ENCODE measurements at regions not wholly inside any gene's neighbourhood (a gene's known extent, or its start where the extent isn't known, plus 50 kb on each side); places are given as distances from the start of the nearest gene placed in this dataset.

GRCh38 chr13:73721571-73721970 lies 412.6 kb downstream of the KLF12 start:
- Histone ChIP-seq H3K27me3 (no peaks in the 10 kb centered on the region), H2AFZ (no peak overlapping the region), H3K9me3 (ENCODE audit: low read depth) (no peaks in the 10 kb centered on the region), H3K79me2 (no peaks in the 10 kb centered on the region), H4K20me1 (ENCODE audit: insufficient read depth, poor library complexity, severe bottlenecking) (no peaks in the 10 kb centered on the region), H3K4me1 (ENCODE audit: insufficient read depth) (peaks cover 4% of the 10 kb centered on the region), H3K27ac (no peak overlapping the region), H3K4me2 (no peak overlapping the region), H3K36me3 (replicated peaks; ENCODE audit: insufficient read depth, low read depth) (no peaks in the 10 kb centered on the region), H3K4me3 (no peak overlapping the region), H3K9me2 (replicated peaks; ENCODE audit: insufficient read depth) (no peaks in the 10 kb centered on the region)
- no peak for DNase-seq (ENCODE audit: low spot score)
- 95% methylated on average over 4 of the region's 4 CpGs for WGBS (ENCODE audit: low lambda C conversion rate, missing lambda C conversion rate)
- TF ChIP-seq EZH2 (IDR thresholded peaks at IDR 0.05; ENCODE audit: borderline replicate concordance) = no peak
- no peak for TF ChIP-seq CTCF (IDR thresholded peaks at IDR 0.05; ENCODE audit: poor library complexity)
- no peak for TF ChIP-seq EZH2phosphoT487 (IDR thresholded peaks at IDR 0.05; ENCODE audit: low read depth, severe bottlenecking, unreplicated experiment)

- no peaks in the 10 kb centered on the region for H3K27me3 ChIP-seq
- no peak overlapping the region for H2AFZ ChIP-seq
- no peak overlapping the region for H3K4me2 ChIP-seq
- H3K27ac ChIP-seq = no peak overlapping the region
- H3K4me1 ChIP-seq (ENCODE audit: insufficient read depth) = peaks cover 4% of the 10 kb centered on the region
- no peaks in the 10 kb centered on the region for H3K36me3 ChIP-seq (replicated peaks; ENCODE audit: insufficient read depth, low read depth)
- no peaks in the 10 kb centered on the region for H3K9me3 ChIP-seq (ENCODE audit: low read depth)
- no peaks in the 10 kb centered on the region for H3K79me2 ChIP-seq
- 91% methylated on average over 5 of the region's 5 CpGs for WGBS (ENCODE audit: low lambda C conversion rate, missing lambda C conversion rate)
- no peaks in the 10 kb centered on the region for H4K20me1 ChIP-seq (ENCODE audit: insufficient read depth, poor library complexity, severe bottlenecking)
- H3K9me2 ChIP-seq (replicated peaks; ENCODE audit: insufficient read depth) = no peaks in the 10 kb centered on the region
- DNase-seq (ENCODE audit: low spot score) = no peak
- no peak overlapping the region for H3K4me3 ChIP-seq
- TF ChIP-seq EZH2phosphoT487 (IDR thresholded peaks at IDR 0.05; ENCODE audit: low read depth, severe bottlenecking, unreplicated experiment) = no peak
- no peak for TF ChIP-seq CTCF (IDR thresholded peaks at IDR 0.05; ENCODE audit: poor library complexity)
- no peak for TF ChIP-seq EZH2 (IDR thresholded peaks at IDR 0.05; ENCODE audit: borderline replicate concordance)
Observed at GRCh38 chr13:73720216-73720840, 413.9 kb downstream of the KLF12 start.

GRCh38 chr13:73718246-73718645 lies 416.0 kb downstream of the KLF12 start:
- no peaks in the 10 kb centered on the region for H3K9me3 ChIP-seq (ENCODE audit: low read depth)
- H3K9me2 ChIP-seq (replicated peaks; ENCODE audit: insufficient read depth) = no peaks in the 10 kb centered on the region
- no peaks in the 10 kb centered on the region for H4K20me1 ChIP-seq (ENCODE audit: insufficient read depth, poor library complexity, severe bottlenecking)
- TF ChIP-seq CTCF (IDR thresholded peaks at IDR 0.05; ENCODE audit: poor library complexity) (no peak), EZH2 (IDR thresholded peaks at IDR 0.05; ENCODE audit: borderline replicate concordance) (no peak), EZH2phosphoT487 (IDR thresholded peaks at IDR 0.05; ENCODE audit: low read depth, severe bottlenecking, unreplicated experiment) (no peak)
- H3K36me3 ChIP-seq (replicated peaks; ENCODE audit: insufficient read depth, low read depth) = no peaks in the 10 kb centered on the region
- no peak overlapping the region for H3K4me2 ChIP-seq
- H3K27ac ChIP-seq = no peak overlapping the region
- no peaks in the 10 kb centered on the region for H3K27me3 ChIP-seq
- H3K4me1 ChIP-seq (ENCODE audit: insufficient read depth) = peaks cover 4% of the 10 kb centered on the region
- no peak for DNase-seq (ENCODE audit: low spot score)
- no peak overlapping the region for H2AFZ ChIP-seq
- H3K79me2 ChIP-seq = no peaks in the 10 kb centered on the region
- 94% methylated on average over 6 of the region's 6 CpGs for WGBS (ENCODE audit: low lambda C conversion rate, missing lambda C conversion rate)
- H3K4me3 ChIP-seq = no peak overlapping the region

Data from hepatocyte (in vitro differentiated cells).